OCI-LY3 (cell line): ENCODE measurements at regions not wholly inside any gene's neighbourhood (a gene's known extent, or its start where the extent isn't known, plus 50 kb on each side); places are given as distances from the start of the nearest gene placed in this dataset.

Experiments
- H2AFZ ChIP-seq: fragments of 200-600, 300-600 bp; shearing (Covaris generic); 2 replicates; pipeline ENCODE4 v1.6.0; 2014; ENCODE audit warnings: antibody characterized with exemption, low read depth, low read length
- H3K27ac ChIP-seq: fragments of 200-600, 300-600 bp; sonication (generic); 2 replicates; pipeline ENCODE4 v1.5.1; 2014; ENCODE audit warnings: mild to moderate bottlenecking, low read length, moderate library complexity, mixed read lengths
- H3K27me3 ChIP-seq: fragments of 200-600, 300-600 bp; sonication (generic); 2 replicates; pipeline ENCODE4 v1.6.1; 2014; ENCODE audit warnings: low read depth, low read length, mixed read lengths
- H3K36me3 ChIP-seq: fragments of 200-600, 300-600 bp; sonication (generic); replicated peaks from 2 replicates; pipeline ENCODE3; 2014; ENCODE audit warnings: low read depth, low read length, mixed read lengths
- H3K4me1 ChIP-seq: fragments of 300-600, 200-600 bp; sonication (generic); 2 replicates; pipeline ENCODE4 v1.6.1; 2014; ENCODE audit warnings: low read length, mixed read lengths
- H3K4me2 ChIP-seq: fragments of 200-600, 300-600 bp; sonication (generic); 2 replicates; pipeline ENCODE4 v1.6.1; 2014; ENCODE audit warnings: low read length, mixed read lengths
- H3K4me3 ChIP-seq: fragments of 300-600, 200-600 bp; sonication (generic); 2 replicates; pipeline ENCODE4 v1.5.1; 2014; ENCODE audit warnings: antibody characterized with exemption, mild to moderate bottlenecking, low read length, moderate library complexity
- H3K79me2 ChIP-seq: fragments of 300-600, 200-600 bp; shearing (Covaris generic); 2 replicates; pipeline ENCODE4 v1.6.1; 2014; ENCODE audit warnings: mild to moderate bottlenecking, low read length, mixed read lengths
- H3K9ac ChIP-seq: fragments of 300-600, 200-600 bp; shearing (Covaris generic); 2 replicates; pipeline ENCODE4 v1.6.0; 2014; ENCODE audit warnings: mild to moderate bottlenecking, low read length, moderate library complexity
- H3K9me3 ChIP-seq: fragments of 200-600, 300-600 bp; shearing (Covaris generic); 2 replicates; pipeline ENCODE4 v1.6.1; 2014; ENCODE audit warnings: low read length, mixed read lengths; ENCODE audit not compliant: insufficient read depth
- H4K20me1 ChIP-seq: fragments of 200-600, 300-600 bp; sonication (generic); 2 replicates; pipeline ENCODE4 v1.6.1; 2016; ENCODE audit warnings: low read length, mixed read lengths; ENCODE audit not compliant: insufficient read depth
- EZH2phosphoT487 ChIP-seq: fragments of 200-600 bp; shearing (Covaris generic); IDR thresholded peaks from 2 replicates; pipeline ENCODE4 v1.6.1; 2018; ENCODE audit warnings: antibody characterized with exemption, mixed run types, low read depth
- TF ChIP-seq, protein P1 (sequence below): fragments of 200-600, 300-600 bp; sonication (generic); IDR thresholded peaks from 2 replicates; pipeline ENCODE4 v1.5.1; 2014; ENCODE audit warnings: antibody characterized with exemption, low read length, low read depth

DNA sequence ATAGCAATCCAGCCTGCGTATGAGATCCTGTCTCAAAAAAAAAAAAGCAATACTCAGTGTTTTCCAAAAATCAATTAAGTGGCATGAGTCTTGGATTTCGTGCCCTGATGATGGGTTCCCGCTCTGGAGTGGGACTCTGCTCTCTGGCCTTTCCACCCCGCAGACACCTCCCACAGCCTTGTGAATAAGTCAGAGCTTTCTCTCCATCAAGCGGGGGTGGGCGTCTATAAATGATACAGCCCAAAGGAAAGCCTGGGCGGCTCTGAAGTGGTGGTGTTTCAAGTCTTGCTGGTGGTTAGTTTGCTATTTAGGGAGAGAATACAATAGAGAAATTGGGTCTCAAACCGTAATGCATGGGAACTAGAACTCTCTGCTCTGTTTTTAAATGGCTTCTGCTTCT, 52.5 kb upstream of the TAGAP start:
- Histone ChIP-seq H3K27ac (peak overlapping the region; percentile 90; the same call in 1 of the 2 replicates), H4K20me1 (no peaks in the 10 kb centered on the region), H3K79me2 (no peaks in the 10 kb centered on the region), H3K4me1 (peaks cover 75% of the 10 kb centered on the region), H3K9ac (no peak overlapping the region), H3K4me2 (no peak overlapping the region), H3K36me3 (no peaks in the 10 kb centered on the region), H3K4me3 (no peak overlapping the region), H2AFZ (no peak overlapping the region), H3K27me3 (no peaks in the 10 kb centered on the region), H3K9me3 (no peaks in the 10 kb centered on the region)
- no peak for TF ChIP-seq EZH2phosphoT487
- TF ChIP-seq, protein P1, sequence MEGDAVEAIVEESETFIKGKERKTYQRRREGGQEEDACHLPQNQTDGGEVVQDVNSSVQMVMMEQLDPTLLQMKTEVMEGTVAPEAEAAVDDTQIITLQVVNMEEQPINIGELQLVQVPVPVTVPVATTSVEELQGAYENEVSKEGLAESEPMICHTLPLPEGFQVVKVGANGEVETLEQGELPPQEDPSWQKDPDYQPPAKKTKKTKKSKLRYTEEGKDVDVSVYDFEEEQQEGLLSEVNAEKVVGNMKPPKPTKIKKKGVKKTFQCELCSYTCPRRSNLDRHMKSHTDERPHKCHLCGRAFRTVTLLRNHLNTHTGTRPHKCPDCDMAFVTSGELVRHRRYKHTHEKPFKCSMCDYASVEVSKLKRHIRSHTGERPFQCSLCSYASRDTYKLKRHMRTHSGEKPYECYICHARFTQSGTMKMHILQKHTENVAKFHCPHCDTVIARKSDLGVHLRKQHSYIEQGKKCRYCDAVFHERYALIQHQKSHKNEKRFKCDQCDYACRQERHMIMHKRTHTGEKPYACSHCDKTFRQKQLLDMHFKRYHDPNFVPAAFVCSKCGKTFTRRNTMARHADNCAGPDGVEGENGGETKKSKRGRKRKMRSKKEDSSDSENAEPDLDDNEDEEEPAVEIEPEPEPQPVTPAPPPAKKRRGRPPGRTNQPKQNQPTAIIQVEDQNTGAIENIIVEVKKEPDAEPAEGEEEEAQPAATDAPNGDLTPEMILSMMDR = no peak

DNA sequence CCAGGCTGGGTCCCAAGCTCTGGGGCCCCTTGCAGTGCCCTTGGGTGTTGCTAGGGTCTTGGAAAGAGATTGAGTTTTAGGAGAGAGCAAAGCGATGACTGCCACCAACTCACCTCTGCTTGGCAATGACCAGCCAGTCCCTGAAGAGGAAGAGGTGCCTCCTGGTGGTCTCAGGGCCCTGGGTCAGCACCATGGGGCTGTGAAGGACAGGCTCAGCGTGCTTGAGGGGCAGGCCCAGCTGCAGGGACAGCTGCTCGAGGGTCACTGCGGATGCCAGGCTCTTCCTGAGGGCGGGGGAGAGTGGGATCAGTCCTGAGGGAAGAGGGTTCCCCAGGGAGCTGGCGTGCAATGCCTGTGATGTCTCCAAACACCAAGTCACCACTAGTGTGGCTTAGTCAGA, 50.8 kb upstream of the TAGAP start:
- no peak overlapping the region for H2AFZ ChIP-seq
- H4K20me1 ChIP-seq = no peaks in the 10 kb centered on the region
- peak overlapping the region; percentile 89 for H3K27ac ChIP-seq
- H3K79me2 ChIP-seq = no peaks in the 10 kb centered on the region
- no peaks in the 10 kb centered on the region for H3K9me3 ChIP-seq
- peak overlapping the region; percentile 81 for H3K4me2 ChIP-seq
- no peak for TF ChIP-seq EZH2phosphoT487
- TF ChIP-seq, protein P1 = peak; percentile 19; the same call in 1 of the 2 replicates
- peak overlapping the region; percentile 65; the same call in 1 of the 2 replicates for H3K9ac ChIP-seq
- no peaks in the 10 kb centered on the region for H3K36me3 ChIP-seq
- no peak overlapping the region for H3K4me3 ChIP-seq
- no peaks in the 10 kb centered on the region for H3K27me3 ChIP-seq
- peaks cover 80% of the 10 kb centered on the region for H3K4me1 ChIP-seq

DNA sequence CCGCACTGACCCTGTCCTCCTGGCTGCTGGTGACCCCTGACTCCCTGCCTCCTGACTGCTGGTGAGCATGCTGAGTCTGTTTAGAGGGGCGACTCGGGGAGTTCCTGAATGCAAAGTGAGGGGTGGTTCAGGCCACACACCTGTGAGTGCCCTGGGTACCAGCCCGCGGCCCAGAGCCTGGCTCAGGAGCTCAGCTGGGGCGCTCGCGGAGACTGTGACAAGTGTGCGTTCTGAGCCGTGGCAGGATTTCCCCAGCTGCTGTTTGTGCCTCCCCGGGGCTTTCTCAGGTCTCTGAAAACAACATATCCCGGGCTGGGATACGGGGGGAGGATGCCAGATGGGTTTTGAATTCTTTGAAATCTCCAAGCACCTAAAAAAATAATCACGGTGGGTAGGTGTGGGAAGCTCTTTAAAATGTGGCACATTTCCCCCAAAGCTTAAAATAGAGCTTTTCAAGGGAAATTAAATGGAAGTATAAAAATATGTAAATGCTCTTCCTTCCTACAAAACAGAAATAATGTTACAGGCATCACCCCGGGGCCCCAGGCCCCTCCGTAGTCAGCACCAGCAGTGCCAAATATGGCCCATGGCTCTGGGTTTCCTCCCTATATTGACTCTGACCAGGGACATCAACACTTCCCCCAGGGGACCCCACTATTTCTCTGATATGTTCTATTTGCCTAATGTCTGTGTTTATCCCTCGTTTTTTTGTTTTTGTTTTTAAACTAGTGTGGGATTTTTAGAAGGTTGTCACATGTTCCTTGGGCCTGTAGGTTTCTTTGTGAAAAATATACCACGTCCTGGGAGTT, 49.9 kb upstream of the TAGAP start:
- no peaks in the 10 kb centered on the region for H3K36me3 ChIP-seq
- peaks cover 79% of the 10 kb centered on the region for H3K4me1 ChIP-seq
- TF ChIP-seq EZH2phosphoT487 = no peak
- TF ChIP-seq, protein P1 = no peak
- no peaks in the 10 kb centered on the region for H3K9me3 ChIP-seq
- no peaks in the 10 kb centered on the region for H3K79me2 ChIP-seq
- H3K4me3 ChIP-seq = peak overlapping the region; percentile 61
- no peaks in the 10 kb centered on the region for H3K27me3 ChIP-seq
- peak overlapping the region; percentile 51; the same call in 1 of the 2 replicates for H2AFZ ChIP-seq
- peak overlapping the region; percentile 65; the same call in 1 of the 2 replicates for H3K9ac ChIP-seq
- H4K20me1 ChIP-seq = no peaks in the 10 kb centered on the region
- peak overlapping the region; percentile 89 for H3K27ac ChIP-seq
- peak overlapping the region; percentile 81 for H3K4me2 ChIP-seq
